ENCODE measurements at regions not wholly inside any gene's neighbourhood (a gene's known extent, or its start where the extent isn't known, plus 50 kb on each side); places are given as distances from the start of the nearest gene placed in this dataset.

DNA sequence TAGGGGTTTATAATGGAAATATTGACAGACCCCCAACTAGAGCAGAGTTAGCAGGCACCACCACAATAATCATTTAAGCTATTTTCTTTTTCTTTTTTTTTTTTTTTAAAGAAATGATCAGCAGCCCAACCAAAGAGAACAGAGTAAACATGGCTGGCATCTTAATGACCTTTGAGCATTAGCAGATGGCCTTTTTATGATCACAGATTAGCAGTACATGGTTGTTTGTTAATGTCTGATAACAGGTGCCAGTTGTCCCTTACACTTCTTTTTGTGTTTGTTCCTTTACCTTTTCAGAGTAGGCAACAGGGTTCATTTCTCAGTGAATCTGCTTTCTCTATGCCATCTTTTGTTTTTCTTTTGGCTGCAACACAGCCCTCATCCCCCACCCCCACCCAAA, 747.0 kb downstream of the BCL11A start:
- Histone ChIP-seq H3K4me3 (no peak overlapping the region), H3K4me1 (no peaks in the 10 kb centered on the region), H3K27ac (no peak overlapping the region), H3K9me3 (no peaks in the 10 kb centered on the region; the same call in 2 of the 3 replicates), H3K4me2 (no peak overlapping the region)
- no peak for FAIRE-seq
- TF ChIP-seq HOXA7 (CRISPR knock-in tag; IDR thresholded peaks at IDR 0.05) (no peak), NFE2L2 (conservative IDR thresholded peaks at IDR 0.05; ENCODE audit: low read length) (no peak), EHF (CRISPR knock-in tag; IDR thresholded peaks at IDR 0.05) (no peak)
- no peak for ATAC-seq
- ChIA-PET POLR2A (no interaction called here), CTCF (no interaction called here)
- DNase-seq (ENCODE audit: low read depth in 1 of 2, low spot score in 1 of 2) = no peak

GRCh38 chr2:59804732-59805131, 748.7 kb downstream of the BCL11A start:
- no peaks in the 10 kb centered on the region; the same call in 2 of the 3 replicates for H3K9me3 ChIP-seq
- no peak for DNase-seq (ENCODE audit: low read depth in 1 of 2, low spot score in 1 of 2)
- no peak overlapping the region for H3K4me2 ChIP-seq
- no peaks in the 10 kb centered on the region for H3K4me1 ChIP-seq
- no peak overlapping the region for H3K4me3 ChIP-seq
- FAIRE-seq = no peak
- ATAC-seq = no peak
- CTCF ChIA-PET = interaction anchor here (0.9 kb wide), 1 partner anchor 20 kb away, joined by 3 read pairs; no protein-coding TSS in a partner anchor
- no peak overlapping the region for H3K27ac ChIP-seq
- TF ChIP-seq JUNB (IDR thresholded peaks at IDR 0.05) (no peak), NFE2L2 (conservative IDR thresholded peaks at IDR 0.05; ENCODE audit: low read length) (no peak), POLR2AphosphoS2 (conservative IDR thresholded peaks at IDR 0.05; ENCODE audit: low read length) (no peak), RNF2 (IDR thresholded peaks at IDR 0.05; ENCODE audit: borderline replicate concordance, low read depth) (no peak), RFX5 (IDR thresholded peaks at IDR 0.05) (no peak), CBX8 (IDR thresholded peaks at IDR 0.05) (no peak), NPAS2 (CRISPR knock-in tag; IDR thresholded peaks at IDR 0.05; ENCODE audit: borderline replicate concordance) (no peak), E2F6 (IDR thresholded peaks at IDR 0.05; ENCODE audit: borderline replicate concordance, low read depth) (no peak), HDAC2 (IDR thresholded peaks at IDR 0.05) (no peak), POLR2A (IDR thresholded peaks at IDR 0.05; ENCODE audit: low read length) (no peak), HEYL (CRISPR knock-in tag; IDR thresholded peaks at IDR 0.05) (no peak), EHF (CRISPR knock-in tag; IDR thresholded peaks at IDR 0.05) (no peak), CBX2 (IDR thresholded peaks at IDR 0.05; ENCODE audit: borderline replicate concordance, low read depth) (no peak), KDM5A (IDR thresholded peaks at IDR 0.05) (no peak), HOXB13 (CRISPR knock-in tag; IDR thresholded peaks at IDR 0.05; ENCODE audit: low read depth) (no peak), ZNF302 (CRISPR knock-in tag; IDR thresholded peaks at IDR 0.05) (no peak), EHMT2 (IDR thresholded peaks at IDR 0.05; ENCODE audit: low read depth) (no peak), RARB (CRISPR knock-in tag; IDR thresholded peaks at IDR 0.05) (no peak)
- TF ChIP-seq, protein P1, sequence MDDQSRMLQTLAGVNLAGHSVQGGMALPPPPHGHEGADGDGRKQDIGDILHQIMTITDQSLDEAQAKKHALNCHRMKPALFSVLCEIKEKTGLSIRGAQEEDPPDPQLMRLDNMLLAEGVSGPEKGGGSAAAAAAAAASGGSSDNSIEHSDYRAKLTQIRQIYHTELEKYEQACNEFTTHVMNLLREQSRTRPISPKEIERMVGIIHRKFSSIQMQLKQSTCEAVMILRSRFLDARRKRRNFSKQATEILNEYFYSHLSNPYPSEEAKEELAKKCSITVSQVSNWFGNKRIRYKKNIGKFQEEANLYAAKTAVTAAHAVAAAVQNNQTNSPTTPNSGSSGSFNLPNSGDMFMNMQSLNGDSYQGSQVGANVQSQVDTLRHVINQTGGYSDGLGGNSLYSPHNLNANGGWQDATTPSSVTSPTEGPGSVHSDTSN (IDR thresholded peaks at IDR 0.05) = no peak
- TF ChIP-seq, protein P2, sequence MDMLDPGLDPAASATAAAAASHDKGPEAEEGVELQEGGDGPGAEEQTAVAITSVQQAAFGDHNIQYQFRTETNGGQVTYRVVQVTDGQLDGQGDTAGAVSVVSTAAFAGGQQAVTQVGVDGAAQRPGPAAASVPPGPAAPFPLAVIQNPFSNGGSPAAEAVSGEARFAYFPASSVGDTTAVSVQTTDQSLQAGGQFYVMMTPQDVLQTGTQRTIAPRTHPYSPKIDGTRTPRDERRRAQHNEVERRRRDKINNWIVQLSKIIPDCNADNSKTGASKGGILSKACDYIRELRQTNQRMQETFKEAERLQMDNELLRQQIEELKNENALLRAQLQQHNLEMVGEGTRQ (IDR thresholded peaks at IDR 0.05) = no peak
- WGBS (ENCODE audit: missing lambda C conversion rate) = 9% methylated on average over 6 of the region's 6 CpGs
- POLR2A ChIA-PET = no interaction called here

- FAIRE-seq = no peak
Observed at GRCh38 chr2:59803586-59803985, 749.9 kb downstream of the BCL11A start.

More at GRCh38 chr2:59803586-59803985, 749.9 kb downstream of the BCL11A start:
- ATAC-seq (no peak), DNase-seq (ENCODE audit: low read depth in 1 of 2, low spot score in 1 of 2) (no peak)
- Histone ChIP-seq H3K27ac (no peak overlapping the region), H3K9me3 (no peaks in the 10 kb centered on the region; the same call in 2 of the 3 replicates), H3K4me1 (no peaks in the 10 kb centered on the region), H3K4me3 (no peak overlapping the region), H3K4me2 (no peak overlapping the region)
- ChIA-PET CTCF (no interaction called here), POLR2A (no interaction called here)
- WGBS (ENCODE audit: missing lambda C conversion rate) = 17% methylated on average over 8 of the region's 8 CpGs
- TF ChIP-seq, protein P3, sequence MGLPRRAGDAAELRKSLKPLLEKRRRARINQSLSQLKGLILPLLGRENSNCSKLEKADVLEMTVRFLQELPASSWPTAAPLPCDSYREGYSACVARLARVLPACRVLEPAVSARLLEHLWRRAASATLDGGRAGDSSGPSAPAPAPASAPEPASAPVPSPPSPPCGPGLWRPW (IDR thresholded peaks at IDR 0.05) = no peak
- TF ChIP-seq CBX8 (IDR thresholded peaks at IDR 0.05) (no peak), ZNF302 (CRISPR knock-in tag; IDR thresholded peaks at IDR 0.05) (no peak), BHLHE40 (IDR thresholded peaks at IDR 0.05; ENCODE audit: low read depth, low read length) (no peak), FOSL2 (IDR thresholded peaks at IDR 0.05) (no peak), FOSL2 (CRISPR knock-in tag; IDR thresholded peaks at IDR 0.05) (no peak), CHD2 (IDR thresholded peaks at IDR 0.05; ENCODE audit: low read length, partially characterized antibody) (no peak), ZC3H11A (IDR thresholded peaks at IDR 0.05) (no peak), NFE2L2 (conservative IDR thresholded peaks at IDR 0.05; ENCODE audit: low read length) (no peak), HOXA7 (CRISPR knock-in tag; IDR thresholded peaks at IDR 0.05) (no peak), MAFK (IDR thresholded peaks at IDR 0.05; ENCODE audit: partially characterized antibody) (no peak), TFCP2L1 (CRISPR knock-in tag; IDR thresholded peaks at IDR 0.05) (no peak)

All from A549 (cell line).